ENCODE measurements at regions not wholly inside any gene's neighbourhood (a gene's known extent, or its start where the extent isn't known, plus 50 kb on each side); places are given as distances from the start of the nearest gene placed in this dataset.

- H3K36me3 ChIP-seq = no peaks in the 10 kb centered on the region
- peaks cover 10% of the 10 kb centered on the region for H3K4me1 ChIP-seq
- no peak overlapping the region for H3K27ac ChIP-seq
- no peak overlapping the region for H3K4me3 ChIP-seq
- peak; percentile 39 to 69 for DNase-seq
- no peaks in the 10 kb centered on the region for H3K9me3 ChIP-seq (replicated peaks)
- no peaks in the 10 kb centered on the region; the same call in 1 of the 2 replicates for H3K27me3 ChIP-seq
Measured at GRCh38 chr15:70466895-70467529, 296.3 kb downstream of the UACA start.

GRCh38 chr15:70466305-70466704 lies 297.1 kb downstream of the UACA start:
- Histone ChIP-seq H3K36me3 (no peaks in the 10 kb centered on the region), H3K27me3 (no peaks in the 10 kb centered on the region; the same call in 1 of the 2 replicates), H3K4me3 (no peak overlapping the region), H3K9me3 (replicated peaks) (no peaks in the 10 kb centered on the region), H3K4me1 (peaks cover 10% of the 10 kb centered on the region), H3K27ac (no peak overlapping the region)
- no peak for DNase-seq

GRCh38 chr15:70465812-70466211 lies 297.5 kb downstream of the UACA start:
- no peak overlapping the region for H3K4me3 ChIP-seq
- no peaks in the 10 kb centered on the region; the same call in 1 of the 2 replicates for H3K27me3 ChIP-seq
- DNase-seq = no peak
- H3K4me1 ChIP-seq = peaks cover 10% of the 10 kb centered on the region
- H3K36me3 ChIP-seq = no peaks in the 10 kb centered on the region
- no peak overlapping the region for H3K27ac ChIP-seq
- no peaks in the 10 kb centered on the region for H3K9me3 ChIP-seq (replicated peaks)

GRCh38 chr15:70463453-70463834 lies 299.9 kb downstream of the UACA start:
- no peak overlapping the region for H3K27ac ChIP-seq
- H3K27me3 ChIP-seq = no peaks in the 10 kb centered on the region
- no peak for DNase-seq
- H3K4me3 ChIP-seq = no peak overlapping the region
- no peaks in the 10 kb centered on the region for H3K36me3 ChIP-seq
- no peaks in the 10 kb centered on the region; the same call in 1 of the 2 replicates for H3K4me1 ChIP-seq
- no peaks in the 10 kb centered on the region for H3K9me3 ChIP-seq (replicated peaks)

GRCh38 chr15:70461992-70462391 lies 301.4 kb downstream of the UACA start:
- Histone ChIP-seq H3K9me3 (replicated peaks) (no peaks in the 10 kb centered on the region), H3K27me3 (no peaks in the 10 kb centered on the region), H3K4me1 (no peaks in the 10 kb centered on the region; the same call in 1 of the 2 replicates), H3K4me3 (no peak overlapping the region), H3K36me3 (no peaks in the 10 kb centered on the region), H3K27ac (no peak overlapping the region)
- DNase-seq = no peak

GRCh38 chr15:70461017-70461416 lies 302.3 kb downstream of the UACA start:
- no peak overlapping the region for H3K4me3 ChIP-seq
- no peak for DNase-seq
- H3K4me1 ChIP-seq = no peaks in the 10 kb centered on the region; the same call in 1 of the 2 replicates
- H3K27ac ChIP-seq = no peak overlapping the region
- H3K36me3 ChIP-seq = no peaks in the 10 kb centered on the region
- no peaks in the 10 kb centered on the region for H3K27me3 ChIP-seq
- H3K9me3 ChIP-seq (replicated peaks) = no peaks in the 10 kb centered on the region

GRCh38 chr15:70459312-70459711 lies 304.0 kb downstream of the UACA start:
- Histone ChIP-seq H3K4me1 (no peaks in the 10 kb centered on the region; the same call in 1 of the 2 replicates), H3K4me3 (no peak overlapping the region), H3K9me3 (replicated peaks) (no peaks in the 10 kb centered on the region), H3K36me3 (no peaks in the 10 kb centered on the region), H3K27ac (no peak overlapping the region), H3K27me3 (no peaks in the 10 kb centered on the region)
- no peak for DNase-seq

GRCh38 chr15:70453766-70454165 lies 309.6 kb downstream of the UACA start:
- H3K36me3 ChIP-seq = no peaks in the 10 kb centered on the region
- H3K4me3 ChIP-seq = no peak overlapping the region
- no peak overlapping the region for H3K27ac ChIP-seq
- no peak for DNase-seq
- H3K9me3 ChIP-seq (replicated peaks) = no peaks in the 10 kb centered on the region
- H3K27me3 ChIP-seq = no peaks in the 10 kb centered on the region
- no peaks in the 10 kb centered on the region for H3K4me1 ChIP-seq

- Histone ChIP-seq H3K9me3 (replicated peaks) (no peaks in the 10 kb centered on the region), H3K27ac (no peak overlapping the region), H3K36me3 (no peaks in the 10 kb centered on the region), H3K4me1 (no peaks in the 10 kb centered on the region), H3K27me3 (no peaks in the 10 kb centered on the region), H3K4me3 (no peak overlapping the region)
- no peak for DNase-seq
Measured at GRCh38 chr15:70453238-70453637, 310.1 kb downstream of the UACA start.

GRCh38 chr15:70451821-70452653 lies 311.3 kb downstream of the UACA start:
- H3K27me3 ChIP-seq = no peaks in the 10 kb centered on the region
- H3K4me1 ChIP-seq = no peaks in the 10 kb centered on the region

GRCh38 chr15:70450142-70450443 lies 313.3 kb downstream of the UACA start:
- Histone ChIP-seq H3K36me3 (no peaks in the 10 kb centered on the region), H3K4me3 (no peak overlapping the region), H3K9me3 (replicated peaks) (no peaks in the 10 kb centered on the region), H3K27me3 (peaks cover 6% of the 10 kb centered on the region), H3K27ac (no peak overlapping the region), H3K4me1 (no peaks in the 10 kb centered on the region)
- no peak for DNase-seq

More at GRCh38 chr15:70451821-70452653, 311.3 kb downstream of the UACA start:
- no peak for DNase-seq
- no peak overlapping the region for H3K4me3 ChIP-seq
- no peaks in the 10 kb centered on the region for H3K36me3 ChIP-seq
- no peak overlapping the region for H3K27ac ChIP-seq
- H3K9me3 ChIP-seq (replicated peaks) = no peaks in the 10 kb centered on the region

GRCh38 chr15:70449311-70450141 lies 313.8 kb downstream of the UACA start:
- Histone ChIP-seq H3K36me3 (no peaks in the 10 kb centered on the region), H3K9me3 (replicated peaks) (no peaks in the 10 kb centered on the region), H3K4me1 (no peaks in the 10 kb centered on the region), H3K27me3 (peaks cover 6% of the 10 kb centered on the region), H3K4me3 (no peak overlapping the region), H3K27ac (no peak overlapping the region)
- no peak for DNase-seq

GRCh38 chr15:70447928-70448698 lies 315.2 kb downstream of the UACA start:
- no peaks in the 10 kb centered on the region for H3K9me3 ChIP-seq (replicated peaks)
- DNase-seq = peak in 1 of 2 experiments; percentile 16
- H3K4me1 ChIP-seq = no peaks in the 10 kb centered on the region
- H3K4me3 ChIP-seq = no peak overlapping the region
- H3K27me3 ChIP-seq = peaks cover 8% of the 10 kb centered on the region
- H3K27ac ChIP-seq = no peak overlapping the region
- H3K36me3 ChIP-seq = no peaks in the 10 kb centered on the region

GRCh38 chr15:70447521-70447920 lies 315.8 kb downstream of the UACA start:
- H3K36me3 ChIP-seq = no peaks in the 10 kb centered on the region
- H3K27ac ChIP-seq = no peak overlapping the region
- no peak for DNase-seq
- H3K4me1 ChIP-seq = no peaks in the 10 kb centered on the region
- no peaks in the 10 kb centered on the region for H3K9me3 ChIP-seq (replicated peaks)
- H3K27me3 ChIP-seq = peaks cover 8% of the 10 kb centered on the region
- no peak overlapping the region for H3K4me3 ChIP-seq
